GM12872 (cell line): ENCODE measurements at regions not wholly inside any gene's neighbourhood (a gene's known extent, or its start where the extent isn't known, plus 50 kb on each side); places are given as distances from the start of the nearest gene placed in this dataset.

Source experiments
- TF ChIP-seq, protein P1 (sequence below): IDR thresholded peaks from 3 replicates; pipeline ENCODE4 v1.5.1; 2011; ENCODE audit warnings: low read depth, mild to moderate bottlenecking, low read length, moderate library complexity; ENCODE audit not compliant: insufficient read depth

DNA sequence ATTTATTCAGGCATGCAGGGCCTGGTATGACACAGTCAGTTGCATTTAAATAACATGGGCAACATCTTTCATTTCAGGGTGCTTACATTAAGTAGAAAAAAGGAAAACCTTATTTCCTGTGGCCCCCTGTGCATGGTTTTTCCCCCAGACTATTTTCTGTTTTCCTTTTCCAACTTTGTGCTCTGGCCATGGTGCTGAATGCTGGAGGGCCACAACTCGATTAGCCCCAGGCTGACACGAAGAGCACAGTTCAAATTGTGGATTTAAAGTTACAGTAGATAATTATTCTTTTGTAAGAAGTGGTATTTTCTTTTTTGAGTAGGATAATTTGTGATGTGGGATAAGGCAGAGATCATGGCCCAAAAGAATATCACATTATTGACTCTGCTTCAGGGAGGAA lies 332.0 kb downstream of the HAO1 start:
- TF ChIP-seq, protein P1, sequence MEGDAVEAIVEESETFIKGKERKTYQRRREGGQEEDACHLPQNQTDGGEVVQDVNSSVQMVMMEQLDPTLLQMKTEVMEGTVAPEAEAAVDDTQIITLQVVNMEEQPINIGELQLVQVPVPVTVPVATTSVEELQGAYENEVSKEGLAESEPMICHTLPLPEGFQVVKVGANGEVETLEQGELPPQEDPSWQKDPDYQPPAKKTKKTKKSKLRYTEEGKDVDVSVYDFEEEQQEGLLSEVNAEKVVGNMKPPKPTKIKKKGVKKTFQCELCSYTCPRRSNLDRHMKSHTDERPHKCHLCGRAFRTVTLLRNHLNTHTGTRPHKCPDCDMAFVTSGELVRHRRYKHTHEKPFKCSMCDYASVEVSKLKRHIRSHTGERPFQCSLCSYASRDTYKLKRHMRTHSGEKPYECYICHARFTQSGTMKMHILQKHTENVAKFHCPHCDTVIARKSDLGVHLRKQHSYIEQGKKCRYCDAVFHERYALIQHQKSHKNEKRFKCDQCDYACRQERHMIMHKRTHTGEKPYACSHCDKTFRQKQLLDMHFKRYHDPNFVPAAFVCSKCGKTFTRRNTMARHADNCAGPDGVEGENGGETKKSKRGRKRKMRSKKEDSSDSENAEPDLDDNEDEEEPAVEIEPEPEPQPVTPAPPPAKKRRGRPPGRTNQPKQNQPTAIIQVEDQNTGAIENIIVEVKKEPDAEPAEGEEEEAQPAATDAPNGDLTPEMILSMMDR, result no peak

DNA sequence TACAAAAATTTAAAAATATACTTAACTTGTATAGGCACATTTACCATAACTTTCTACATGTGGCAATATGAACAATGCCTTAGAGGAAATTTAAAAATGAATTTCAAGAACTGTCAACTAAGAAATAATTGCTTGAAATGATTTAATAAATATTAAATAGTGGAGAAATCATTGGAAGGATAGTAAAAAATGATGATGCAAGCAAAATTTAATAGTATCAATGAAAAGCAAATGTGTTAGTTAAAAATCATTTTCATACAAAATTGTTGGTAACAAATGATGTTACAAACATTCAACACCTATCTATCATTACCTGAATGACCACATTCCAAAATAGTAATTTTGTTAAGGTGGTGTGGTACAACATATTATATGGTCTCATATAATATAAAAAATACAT lies 331.0 kb downstream of the HAO1 start:
- TF ChIP-seq, protein P1, result no peak

DNA sequence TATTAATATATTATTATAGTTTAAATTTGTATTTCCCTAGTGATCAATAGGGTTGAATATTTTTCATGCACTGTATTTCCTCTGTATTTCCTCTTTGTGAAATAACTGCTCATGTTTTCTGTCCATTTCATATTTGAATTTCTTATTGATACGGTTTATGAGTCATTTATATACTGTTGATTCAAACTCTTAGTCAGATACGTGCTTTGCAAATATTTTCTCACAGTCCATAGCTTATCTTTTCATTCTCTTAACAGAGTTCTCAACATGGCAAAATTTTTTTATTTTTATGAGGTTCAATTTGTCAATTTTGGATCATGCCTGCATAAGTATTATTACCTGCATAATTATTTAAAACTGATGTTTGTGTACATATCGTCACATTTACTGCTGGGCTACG lies 329.6 kb downstream of the HAO1 start:
- TF ChIP-seq, protein P1, result no peak

DNA sequence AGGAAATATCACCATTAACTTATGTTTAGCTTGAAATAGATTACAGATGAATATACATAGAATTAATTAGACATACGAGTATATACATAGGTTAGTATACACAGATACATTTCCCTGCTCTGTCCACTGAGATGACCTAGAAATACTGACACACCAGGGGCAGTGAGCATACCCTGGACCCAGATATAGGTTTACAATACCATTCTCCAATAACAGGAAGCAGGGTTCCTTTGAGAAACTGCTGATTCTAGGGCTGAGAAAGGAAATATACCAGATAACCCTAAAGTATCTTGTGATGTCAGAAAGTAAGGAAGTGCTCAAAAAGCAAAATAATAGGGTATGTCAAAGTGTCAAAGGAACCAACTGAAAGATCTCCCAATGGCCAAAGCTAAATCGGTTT lies 322.5 kb downstream of the HAO1 start:
- TF ChIP-seq, protein P1, result no peak

DNA sequence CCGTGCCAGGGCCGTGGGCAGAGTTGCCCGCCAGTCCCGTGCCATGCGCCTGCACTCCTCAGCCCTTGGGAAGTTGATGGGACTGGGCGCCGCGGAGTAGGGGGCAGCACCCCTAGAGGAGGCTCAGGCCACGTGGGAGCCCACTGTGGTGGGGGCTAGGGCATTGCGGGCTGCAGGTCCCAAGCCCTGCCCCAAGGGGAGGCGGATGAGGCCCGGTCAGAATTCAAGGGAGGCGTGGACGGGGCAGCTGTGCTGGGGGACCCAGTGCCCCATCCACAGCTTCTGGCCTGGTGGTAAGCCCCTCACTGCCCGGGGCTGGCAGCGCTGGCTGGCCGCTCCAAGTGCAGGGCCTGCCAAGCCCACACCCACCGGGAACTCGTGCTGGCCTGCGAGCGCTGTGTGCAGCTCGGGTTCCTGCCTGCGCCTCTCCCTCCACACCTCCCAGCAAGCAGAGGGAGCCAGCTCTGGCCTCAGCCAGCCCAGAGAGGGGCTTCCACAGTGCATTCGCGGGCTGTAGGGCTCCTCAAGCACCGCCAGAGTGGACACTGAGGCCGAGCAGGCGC lies 317.8 kb downstream of the HAO1 start:
- TF ChIP-seq, protein P1, result no peak

DNA sequence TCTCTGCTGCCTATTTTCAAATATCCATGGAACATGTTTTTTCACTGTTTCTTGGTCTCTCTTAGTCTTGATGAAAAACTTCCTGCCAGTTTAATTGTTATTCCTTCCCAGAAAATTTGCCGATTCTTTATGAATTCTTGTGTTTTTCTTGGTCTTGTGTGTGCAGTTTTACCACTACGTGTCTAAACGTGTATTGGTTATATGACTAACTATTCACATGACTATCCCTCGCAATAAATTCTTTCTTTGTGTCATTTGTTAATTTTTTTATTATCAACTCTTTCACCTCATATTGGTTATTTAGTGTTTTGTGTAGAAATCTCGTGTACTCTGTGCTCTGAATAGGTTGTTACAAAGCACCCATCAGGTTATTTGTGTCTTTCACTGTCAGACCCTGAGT lies 315.4 kb downstream of the HAO1 start:
- TF ChIP-seq, protein P1, result no peak

DNA sequence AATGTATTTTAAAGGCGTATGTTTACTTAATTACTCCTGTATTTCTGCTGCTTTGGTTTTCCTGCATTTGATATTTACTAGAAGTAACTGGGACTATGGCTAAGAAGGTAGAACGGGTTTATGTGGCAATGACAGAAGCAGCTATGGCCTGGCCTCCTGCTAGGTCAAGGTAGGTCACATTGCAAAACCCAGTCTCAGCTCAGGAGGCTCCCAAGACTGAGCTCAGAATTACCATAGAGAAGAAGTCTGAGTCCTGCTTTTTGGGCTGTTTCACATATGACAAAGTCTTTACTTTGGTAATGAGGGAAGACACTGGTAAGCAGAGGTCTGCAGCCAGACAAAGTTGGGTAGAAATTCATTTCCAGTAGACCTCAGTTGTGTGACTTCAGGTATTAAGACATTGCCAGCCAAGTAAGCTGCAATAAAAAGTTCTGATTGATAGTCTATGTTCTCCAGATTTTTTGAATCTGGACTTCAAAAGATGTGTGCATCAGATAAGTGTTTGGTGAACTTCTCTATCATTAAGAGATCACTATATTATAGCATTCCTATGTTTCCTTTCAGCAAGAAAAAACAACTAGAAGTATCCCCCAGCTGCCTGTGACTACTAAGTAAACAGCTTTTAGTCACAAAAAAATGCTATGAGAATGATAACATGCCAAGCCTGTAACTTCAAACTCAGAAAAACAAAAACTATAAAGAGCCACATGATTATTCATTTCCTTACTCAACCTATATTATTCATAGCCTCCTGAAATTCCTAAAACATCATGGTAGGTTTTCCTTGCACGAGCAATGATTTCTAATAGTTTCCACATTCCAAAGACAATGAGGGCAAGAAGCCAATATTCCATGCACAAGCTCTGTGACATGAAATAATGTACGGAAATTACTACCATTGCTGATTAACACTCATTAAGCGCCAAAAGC lies 312.3 kb downstream of the HAO1 start:
- TF ChIP-seq, protein P1, result no peak
